ENCODE measurements at regions not wholly inside any gene's neighbourhood (a gene's known extent, or its start where the extent isn't known, plus 50 kb on each side); places are given as distances from the start of the nearest gene placed in this dataset.

DNA sequence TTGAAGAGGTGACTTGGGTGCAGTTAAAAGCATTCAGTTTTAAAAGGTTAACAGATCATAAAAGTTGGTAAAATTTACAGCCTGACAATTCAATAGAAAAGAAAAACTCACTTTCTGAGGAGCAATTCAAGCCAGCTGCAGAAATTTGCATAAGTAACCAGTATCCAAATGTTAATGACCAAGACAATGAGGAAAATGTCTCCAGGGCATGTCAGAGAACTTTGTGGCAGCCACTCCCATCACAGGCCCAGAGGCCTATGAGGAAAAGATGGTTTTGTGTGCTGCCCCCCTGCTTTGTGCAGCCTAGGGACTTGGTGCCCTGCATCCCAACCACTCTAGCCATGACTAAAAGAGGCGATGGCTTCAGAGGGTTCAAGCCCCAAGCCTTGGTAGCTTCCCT is 1406.5 kb upstream of the ACO1 start:
- DNase-seq (no peak), ATAC-seq (ENCODE audit: low read depth) (no peak)
- no peaks in the 10 kb centered on the region for H3K9me1 ChIP-seq (ENCODE audit: insufficient read depth, low read length)
- no peaks in the 10 kb centered on the region for H3K36me3 ChIP-seq (ENCODE audit: control insufficient read depth, insufficient read depth, low read length)
- H3K4me1 ChIP-seq (ENCODE audit: control insufficient read depth, insufficient read depth, low read length): no peaks in the 10 kb centered on the region
- ChIA-PET POLR2A (ENCODE audit: unreplicated experiment) (no interaction called here), CTCF (no interaction called here)
- H3K27me3 ChIP-seq (ENCODE audit: control insufficient read depth, insufficient read depth, low read length): no peaks in the 10 kb centered on the region
- dilution Hi-C loops (cut with HindIII; ENCODE audit: low sequenced_read_pairs, unreplicated experiment): no loop called here
- H2BK20ac ChIP-seq (ENCODE audit: low read depth, low read length): no peak overlapping the region
- no peak overlapping the region for H3K9ac ChIP-seq (ENCODE audit: low read depth, low read length)
- H4K91ac ChIP-seq (ENCODE audit: insufficient read depth, low read depth, low read length): no peak overlapping the region
- no TSS peak for BruUV-seq (replicated peaks)
- H3K79me1 ChIP-seq (ENCODE audit: low read depth in 1 of 2, low read length in 2 of 2): no peaks in the 10 kb centered on the region
- no peak overlapping the region for H4K5ac ChIP-seq (ENCODE audit: low read depth, low read length)
- no peak overlapping the region for H3K4me3 ChIP-seq (ENCODE audit: insufficient read depth, low read depth, low read length)
- no peak overlapping the region for H2BK120ac ChIP-seq (ENCODE audit: low read depth, low read length)
- H3K23ac ChIP-seq (ENCODE audit: low read depth, low read length): no peak overlapping the region
- H3K4me2 ChIP-seq (ENCODE audit: low read depth, low read length): no peak overlapping the region
- H3K9me3 ChIP-seq (ENCODE audit: control insufficient read depth, insufficient read depth, low read length): peaks cover 18% of the 10 kb centered on the region
- no peak overlapping the region for H2BK5ac ChIP-seq (ENCODE audit: low read depth, low read length, poor library complexity, severe bottlenecking)
- no peak overlapping the region for H2AFZ ChIP-seq (replicated peaks; ENCODE audit: low read length, poor library complexity)
- H3K18ac ChIP-seq (ENCODE audit: low read depth, low read length): no peak overlapping the region
- H4K20me1 ChIP-seq (ENCODE audit: insufficient read depth, low read length): no peaks in the 10 kb centered on the region
- no peak overlapping the region for H3K27ac ChIP-seq (ENCODE audit: insufficient read depth, low read length)
- TF ChIP-seq, protein P1, sequence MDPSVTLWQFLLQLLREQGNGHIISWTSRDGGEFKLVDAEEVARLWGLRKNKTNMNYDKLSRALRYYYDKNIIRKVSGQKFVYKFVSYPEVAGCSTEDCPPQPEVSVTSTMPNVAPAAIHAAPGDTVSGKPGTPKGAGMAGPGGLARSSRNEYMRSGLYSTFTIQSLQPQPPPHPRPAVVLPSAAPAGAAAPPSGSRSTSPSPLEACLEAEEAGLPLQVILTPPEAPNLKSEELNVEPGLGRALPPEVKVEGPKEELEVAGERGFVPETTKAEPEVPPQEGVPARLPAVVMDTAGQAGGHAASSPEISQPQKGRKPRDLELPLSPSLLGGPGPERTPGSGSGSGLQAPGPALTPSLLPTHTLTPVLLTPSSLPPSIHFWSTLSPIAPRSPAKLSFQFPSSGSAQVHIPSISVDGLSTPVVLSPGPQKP (IDR thresholded peaks at IDR 0.05; ENCODE audit: borderline replicate concordance, low read depth, low read length): no peak
- TF ChIP-seq MXI1 (IDR thresholded peaks at IDR 0.05; ENCODE audit: borderline replicate concordance, low read depth, low read length): no peak
- WGBS, 2 experiments (ENCODE audit: extremely low coverage in 2 of 2, insufficient read length in 1 of 2): no CpG with 5 or more reads among the region's 1 CpG
- no peak overlapping the region for H3K14ac ChIP-seq (replicated peaks; ENCODE audit: low read depth, low read length)
- intact Hi-C loops (cut with micrococcal nuclease): no loop called here
- no peak overlapping the region for H2BK15ac ChIP-seq (ENCODE audit: low read depth, low read length)
- no peak overlapping the region for H3K4ac ChIP-seq (ENCODE audit: low read depth, low read length)
- no peak overlapping the region for H2AK9ac ChIP-seq (replicated peaks; ENCODE audit: low read depth, low read length, poor library complexity)
- in situ Hi-C loops (cut with MboI; ENCODE audit: low sequenced_read_pairs): no loop called here
- H3K56ac ChIP-seq (ENCODE audit: extremely low read depth, insufficient read depth, low read length): no peak overlapping the region
- no peak overlapping the region for H4K8ac ChIP-seq (ENCODE audit: low read depth in 2 of 2, low read length in 2 of 2)
- H2AK5ac ChIP-seq (ENCODE audit: low read depth, low read length): no peak overlapping the region
